ENCODE measurements at regions not wholly inside any gene's neighbourhood (a gene's known extent, or its start where the extent isn't known, plus 50 kb on each side); places are given as distances from the start of the nearest gene placed in this dataset.

- TF ChIP-seq FLYWCH1 (CRISPR knock-in tag; IDR thresholded peaks at IDR 0.05) (no peak), JUN (CRISPR knock-in tag; IDR thresholded peaks at IDR 0.05) (no peak), ZZZ3 (CRISPR knock-in tag; IDR thresholded peaks at IDR 0.05; ENCODE audit: borderline replicate concordance) (no peak), ZGPAT (CRISPR knock-in tag; IDR thresholded peaks at IDR 0.05) (peak; percentile 70; the same call in 1 of the 2 replicates), JARID2 (CRISPR knock-in tag; IDR thresholded peaks at IDR 0.05; ENCODE audit: insufficient replicate concordance) (no peak), CCDC6 (CRISPR knock-in tag; IDR thresholded peaks at IDR 0.05) (no peak; the same call in 1 of the 2 replicates), RAD21 (CRISPR knock-in tag; IDR thresholded peaks at IDR 0.05) (no peak), EP300 (IDR thresholded peaks at IDR 0.05; ENCODE audit: low read depth in 2 of 2, low read length in 2 of 2) (peak; percentile 35 to 89; a peak in 2 of 4 replicates), EP300 (CRISPR knock-in tag; IDR thresholded peaks at IDR 0.05; ENCODE audit: borderline replicate concordance) (peak; percentile 63; the same call in 1 of the 2 replicates), HOXA5 (CRISPR knock-in tag; IDR thresholded peaks at IDR 0.05) (no peak), ZNF546 (CRISPR knock-in tag; conservative IDR thresholded peaks at IDR 0.05) (no peak), MIER2 (CRISPR knock-in tag; IDR thresholded peaks at IDR 0.05) (0 out of 2 replicates have a peak, but pooled peaks have one; percentile 23), POLR2G (IDR thresholded peaks at IDR 0.05; ENCODE audit: low read depth, low read length) (peak; percentile 31; the same call in 1 of the 2 replicates), TGIF2 (CRISPR knock-in tag; IDR thresholded peaks at IDR 0.05) (0 out of 2 replicates have a peak, but pooled peaks have one; percentile 26), ZNF549 (CRISPR knock-in tag; IDR thresholded peaks at IDR 0.05) (no peak), FOXK1 (CRISPR knock-in tag; IDR thresholded peaks at IDR 0.05; ENCODE audit: borderline replicate concordance, low read depth) (peak; percentile 75; the same call in 1 of the 2 replicates), NR2F1 (CRISPR knock-in tag; IDR thresholded peaks at IDR 0.05) (peak; percentile 45 to 72; a peak in 3 of 4 replicates), DR1 (CRISPR knock-in tag; IDR thresholded peaks at IDR 0.05) (no peak), ISX (CRISPR knock-in tag; conservative IDR thresholded peaks at IDR 0.05) (no peak), STAT5B (CRISPR knock-in tag; IDR thresholded peaks at IDR 0.05) (no peak), ARNTL (CRISPR knock-in tag; IDR thresholded peaks at IDR 0.05) (0 out of 2 replicates have a peak, but pooled peaks have one; percentile 16), ZSCAN5A (CRISPR knock-in tag; IDR thresholded peaks at IDR 0.05; ENCODE audit: borderline replicate concordance) (0 out of 2 replicates have a peak, but pooled peaks have one; percentile 41)
- TF ChIP-seq, protein P1, sequence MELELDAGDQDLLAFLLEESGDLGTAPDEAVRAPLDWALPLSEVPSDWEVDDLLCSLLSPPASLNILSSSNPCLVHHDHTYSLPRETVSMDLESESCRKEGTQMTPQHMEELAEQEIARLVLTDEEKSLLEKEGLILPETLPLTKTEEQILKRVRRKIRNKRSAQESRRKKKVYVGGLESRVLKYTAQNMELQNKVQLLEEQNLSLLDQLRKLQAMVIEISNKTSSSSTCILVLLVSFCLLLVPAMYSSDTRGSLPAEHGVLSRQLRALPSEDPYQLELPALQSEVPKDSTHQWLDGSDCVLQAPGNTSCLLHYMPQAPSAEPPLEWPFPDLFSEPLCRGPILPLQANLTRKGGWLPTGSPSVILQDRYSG (CRISPR knock-in tag; IDR thresholded peaks at IDR 0.05) = no peak
- TF ChIP-seq, protein P2, sequence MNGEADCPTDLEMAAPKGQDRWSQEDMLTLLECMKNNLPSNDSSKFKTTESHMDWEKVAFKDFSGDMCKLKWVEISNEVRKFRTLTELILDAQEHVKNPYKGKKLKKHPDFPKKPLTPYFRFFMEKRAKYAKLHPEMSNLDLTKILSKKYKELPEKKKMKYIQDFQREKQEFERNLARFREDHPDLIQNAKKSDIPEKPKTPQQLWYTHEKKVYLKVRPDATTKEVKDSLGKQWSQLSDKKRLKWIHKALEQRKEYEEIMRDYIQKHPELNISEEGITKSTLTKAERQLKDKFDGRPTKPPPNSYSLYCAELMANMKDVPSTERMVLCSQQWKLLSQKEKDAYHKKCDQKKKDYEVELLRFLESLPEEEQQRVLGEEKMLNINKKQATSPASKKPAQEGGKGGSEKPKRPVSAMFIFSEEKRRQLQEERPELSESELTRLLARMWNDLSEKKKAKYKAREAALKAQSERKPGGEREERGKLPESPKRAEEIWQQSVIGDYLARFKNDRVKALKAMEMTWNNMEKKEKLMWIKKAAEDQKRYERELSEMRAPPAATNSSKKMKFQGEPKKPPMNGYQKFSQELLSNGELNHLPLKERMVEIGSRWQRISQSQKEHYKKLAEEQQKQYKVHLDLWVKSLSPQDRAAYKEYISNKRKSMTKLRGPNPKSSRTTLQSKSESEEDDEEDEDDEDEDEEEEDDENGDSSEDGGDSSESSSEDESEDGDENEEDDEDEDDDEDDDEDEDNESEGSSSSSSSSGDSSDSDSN (CRISPR knock-in tag; IDR thresholded peaks at IDR 0.05) = no peak
Measured at GRCh38 chr1:229003233-229004031, 267.5 kb upstream of the RAB4A start (continued).

Data from HepG2 (cell line).